Psoas muscle (tissue), 7 donors: ENCODE measurements at regions not wholly inside any gene's neighbourhood (a gene's known extent, or its start where the extent isn't known, plus 50 kb on each side); places are given as distances from the start of the nearest gene placed in this dataset.
"Not testable (repeated sequence)": the region's sequence is repeated elsewhere in the genome, so short reads cannot be mapped to it uniquely, and the experiment has no call there.

Experiments used
- ATAC-seq, 4 donors: fragments of 200-7000 bp; cut with Tn5 transposase; one replicate each; pipeline ENCODE4 v1.9.1; 2020; ENCODE audit warnings: moderate library complexity in 3 of 4, mild to moderate bottlenecking in 2 of 4
- DNase-seq, 2 donors: peaks; one replicate each; pipeline ENCODE4 v3.0.0-alpha.2; 2020
- H3K27ac ChIP-seq: fragments of 200-600 bp; one replicate; pipeline ENCODE4 v1.8.0; 2022
- H3K27me3 ChIP-seq, 3 donors: fragments of 200-600 bp in 1 of 3; one replicate each; pipeline versions ENCODE4 v1.6.1 to v1.8.0; 2013 to 2022; ENCODE audit warnings: low read length in 2 of 3, mild to moderate bottlenecking in 2 of 3, moderate library complexity in 1 of 3; ENCODE audit not compliant: insufficient read depth in 3 of 3
- H3K36me3 ChIP-seq, 2 donors: fragments of 200-600 bp in 1 of 2; one replicate each; pipeline versions ENCODE4 v1.6.1 to v1.8.0; 2013 to 2022; ENCODE audit warnings: low read depth in 1 of 2, mild to moderate bottlenecking in 1 of 2, moderate library complexity in 1 of 2; ENCODE audit not compliant: insufficient read depth in 1 of 2
- H3K4me1 ChIP-seq: fragments of 200-600 bp; one replicate; pipeline ENCODE4 v1.8.0; 2022
- H3K4me3 ChIP-seq: fragments of 200-600 bp; one replicate; pipeline ENCODE4 v1.8.0; 2022; ENCODE audit warnings: mild to moderate bottlenecking
- H3K9me3 ChIP-seq: fragments of 200-600 bp; one replicate; pipeline ENCODE4 v1.8.0; 2022
- CTCF ChIP-seq: fragments of 200-600 bp; IDR thresholded peaks from one replicate; pipeline ENCODE4 v1.8.0; 2022; ENCODE audit warnings: antibody characterized with exemption
- WGBS, 3 donors: extraction: QIAGEN DNeasy Blood & Tissue Kit; methylation state at CpG; one replicate each; pipeline versions ENCODE4 v1.1.6 to v1.1.7; 2013; 5-methylcytosine and 5-hydroxymethylcytosine counted together
- intact Hi-C, 2 donors: fragments of 100-400 bp; cut with DNase I; formaldehyde crosslinking; loops; one replicate each; pipeline versions ENCODE4 v1.11.0 to v1.14.2; 2022
- donor health status: healthy with polysubstance abuse.
- donor health status: DM: no; HTN: no; CAD: no; lungs with moderate emphysema.
- donor health status: Bipolar disorder and iron deficiency.
- donor health status: healthy.
- donor health status: DM: yes; HTN: yes; CAD: no.
- donor health status: DM: no; HTN: no; CAD: no.
- donor health status: DM: yes; HTN: yes; CAD: no.

GRCh38 chr1:4227986-4228385, 327.9 kb upstream of the C1orf174 start:
- no peaks in the 10 kb centered on the region for H3K36me3 ChIP-seq
- no peaks in the 10 kb centered on the region for H3K4me1 ChIP-seq
- no peak overlapping the region for H3K27ac ChIP-seq
- intact Hi-C loops, result no loop called here
- 73 to 74% (median 73%) methylated on average over 15 of the region's 15 CpGs for WGBS, 3 donors
- DNase-seq (no peak), ATAC-seq (no peak)
- no peak for TF ChIP-seq CTCF
- H3K27me3 ChIP-seq, result no peaks in the 10 kb centered on the region
- H3K4me3 ChIP-seq, result no peak overlapping the region
- H3K9me3 ChIP-seq, result no peaks in the 10 kb centered on the region

GRCh38 chr1:4253935-4254334, 353.9 kb upstream of the C1orf174 start:
- no peaks in the 10 kb centered on the region for H3K9me3 ChIP-seq
- H3K27ac ChIP-seq, result no peak overlapping the region
- DNase-seq (no peak), ATAC-seq (no peak)
- peaks cover 3 to 4% (median 4%) of the 10 kb centered on the region in 3 donors for H3K27me3 ChIP-seq
- no peak for TF ChIP-seq CTCF
- intact Hi-C loops, result no loop called here
- 37 to 42% (median 40%) methylated on average over 4 of the region's 4 CpGs for WGBS, 3 donors
- H3K36me3 ChIP-seq, result no peaks in the 10 kb centered on the region
- no peaks in the 10 kb centered on the region for H3K4me1 ChIP-seq
- H3K4me3 ChIP-seq, result no peak overlapping the region

GRCh38 chr1:4256351-4256750, 356.3 kb upstream of the C1orf174 start:
- Histone ChIP-seq H3K27ac (no peak overlapping the region), H3K27me3 (peaks cover 0 to 4% (median under 1%) of the 10 kb centered on the region in 3 donors), H3K4me3 (no peak overlapping the region), H3K4me1 (no peaks in the 10 kb centered on the region), H3K36me3 (no peaks in the 10 kb centered on the region), H3K9me3 (no peaks in the 10 kb centered on the region)
- no peak for TF ChIP-seq CTCF
- DNase-seq (no peak), ATAC-seq (no peak)
- WGBS, 3 donors, result 55 to 69% (median 57%) methylated on average over 4 of the region's 4 CpGs
- intact Hi-C loops, result no loop called here

- ATAC-seq, intact Hi-C loops, H3K27ac ChIP-seq, H3K9me3 ChIP-seq, H3K27me3 ChIP-seq, DNase-seq, H3K4me1 ChIP-seq, H3K4me3 ChIP-seq, H3K36me3 ChIP-seq: not testable (repeated sequence)
- WGBS, 3 donors, result 73 to 89% (median 88%) methylated on average over 2 of the region's 2 CpGs
These were observed 358.2 kb upstream of the C1orf174 start for GRCh38 chr1:4258146-4258777.

GRCh38 chr1:4261327-4261726, 361.3 kb upstream of the C1orf174 start:
- ATAC-seq, result no peak
- WGBS, 3 donors, result 84 to 88% (median 85%) methylated on average over 2 of the region's 2 CpGs
- TF ChIP-seq CTCF, result no peak
- Histone ChIP-seq H3K27ac (no peak overlapping the region), H3K27me3 (peaks cover 0 to 1% (median 0%) of the 10 kb centered on the region in 3 donors), H3K4me3 (no peak overlapping the region), H3K9me3 (no peaks in the 10 kb centered on the region), H3K4me1 (no peaks in the 10 kb centered on the region), H3K36me3 (no peaks in the 10 kb centered on the region)
- no peak for DNase-seq
- intact Hi-C loops, result no loop called here
